ENCODE measurements at regions not wholly inside any gene's neighbourhood (a gene's known extent, or its start where the extent isn't known, plus 50 kb on each side); places are given as distances from the start of the nearest gene placed in this dataset.
"Not testable (repeated sequence)": the region's sequence is repeated elsewhere in the genome, so short reads cannot be mapped to it uniquely, and the experiment has no call there.

GRCh38 chr21:14814991-14815390 lies 249.8 kb downstream of the NRIP1 start:
- no peak for ATAC-seq (ENCODE audit: insufficient number of reproducible peaks, low FRiP score, low read depth)

DNA sequence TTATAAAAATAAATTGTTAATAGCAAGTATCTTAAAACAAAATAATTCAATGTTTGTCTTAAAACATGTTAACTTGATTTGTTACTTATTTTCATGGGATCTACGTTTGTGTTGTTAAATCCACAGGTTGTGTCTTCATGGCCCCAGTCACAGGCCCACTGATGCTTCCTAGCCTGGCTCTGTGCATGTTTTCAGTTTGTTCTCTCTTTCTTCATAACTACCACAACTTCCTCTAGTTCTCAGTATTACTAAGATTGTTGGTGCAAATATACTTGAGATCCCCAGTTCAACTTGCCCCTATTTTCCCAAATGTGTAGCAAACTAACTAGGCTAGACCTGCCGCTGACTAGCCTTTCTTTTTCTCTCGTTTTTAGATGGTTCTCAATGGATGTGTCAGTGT lies 250.5 kb downstream of the NRIP1 start:
- Histone ChIP-seq H3K9me3 (peaks cover 5% of the 10 kb centered on the region), H3K27me3 (replicated peaks; ENCODE audit: insufficient read depth) (no peaks in the 10 kb centered on the region), H3K4me1 (ENCODE audit: control insufficient read depth in 1 of 2, low read depth in 2 of 2) (no peaks in the 10 kb centered on the region), H3K4me3 (no peak overlapping the region), H3K36me3 (no peaks in the 10 kb centered on the region), H3K27ac (no peak overlapping the region)
- ATAC-seq (ENCODE audit: insufficient number of reproducible peaks, low FRiP score, low read depth) (no peak), DNase-seq (ENCODE audit: low spot score) (no peak)
- TF ChIP-seq, protein P1, sequence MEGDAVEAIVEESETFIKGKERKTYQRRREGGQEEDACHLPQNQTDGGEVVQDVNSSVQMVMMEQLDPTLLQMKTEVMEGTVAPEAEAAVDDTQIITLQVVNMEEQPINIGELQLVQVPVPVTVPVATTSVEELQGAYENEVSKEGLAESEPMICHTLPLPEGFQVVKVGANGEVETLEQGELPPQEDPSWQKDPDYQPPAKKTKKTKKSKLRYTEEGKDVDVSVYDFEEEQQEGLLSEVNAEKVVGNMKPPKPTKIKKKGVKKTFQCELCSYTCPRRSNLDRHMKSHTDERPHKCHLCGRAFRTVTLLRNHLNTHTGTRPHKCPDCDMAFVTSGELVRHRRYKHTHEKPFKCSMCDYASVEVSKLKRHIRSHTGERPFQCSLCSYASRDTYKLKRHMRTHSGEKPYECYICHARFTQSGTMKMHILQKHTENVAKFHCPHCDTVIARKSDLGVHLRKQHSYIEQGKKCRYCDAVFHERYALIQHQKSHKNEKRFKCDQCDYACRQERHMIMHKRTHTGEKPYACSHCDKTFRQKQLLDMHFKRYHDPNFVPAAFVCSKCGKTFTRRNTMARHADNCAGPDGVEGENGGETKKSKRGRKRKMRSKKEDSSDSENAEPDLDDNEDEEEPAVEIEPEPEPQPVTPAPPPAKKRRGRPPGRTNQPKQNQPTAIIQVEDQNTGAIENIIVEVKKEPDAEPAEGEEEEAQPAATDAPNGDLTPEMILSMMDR (IDR thresholded peaks at IDR 0.05), result no peak

More at GRCh38 chr21:14814991-14815390, 249.8 kb downstream of the NRIP1 start:
- Histone ChIP-seq H3K27me3 (replicated peaks; ENCODE audit: insufficient read depth) (no peaks in the 10 kb centered on the region), H3K9me3 (peaks cover 5% of the 10 kb centered on the region), H3K27ac (no peak overlapping the region), H3K36me3 (no peaks in the 10 kb centered on the region), H3K4me1 (ENCODE audit: control insufficient read depth in 1 of 2, low read depth in 2 of 2) (no peaks in the 10 kb centered on the region), H3K4me3 (no peak overlapping the region)
- no peak for DNase-seq (ENCODE audit: low spot score)
- TF ChIP-seq, protein P1 (IDR thresholded peaks at IDR 0.05), result no peak

DNA sequence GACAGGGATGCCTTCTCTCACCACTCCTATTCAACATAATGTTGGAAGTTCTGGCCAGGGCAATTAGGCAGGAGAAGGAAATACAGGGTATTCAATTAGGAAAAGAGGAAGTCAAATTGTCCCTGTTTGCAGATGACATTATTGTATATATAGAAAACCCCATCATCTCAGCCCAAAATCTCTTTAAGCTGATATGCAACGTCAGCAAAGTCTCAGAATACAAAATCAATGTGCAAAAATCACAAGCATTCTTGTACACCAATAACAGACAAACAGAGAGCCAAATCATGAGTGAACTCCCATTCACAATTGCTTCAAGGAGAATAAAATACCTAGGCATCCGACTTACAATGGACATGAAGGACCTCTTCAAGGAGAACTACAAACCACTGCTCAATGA lies 258.1 kb upstream of the SAMSN1 start:
- H3K4me3 ChIP-seq; H3K36me3 ChIP-seq; H3K4me1 ChIP-seq (ENCODE audit: control insufficient read depth in 1 of 2, low read depth in 2 of 2); H3K9me3 ChIP-seq; H3K27ac ChIP-seq; H3K27me3 ChIP-seq (replicated peaks; ENCODE audit: insufficient read depth); ATAC-seq (ENCODE audit: insufficient number of reproducible peaks, low FRiP score, low read depth); DNase-seq (ENCODE audit: low spot score): not testable (repeated sequence)

DNA sequence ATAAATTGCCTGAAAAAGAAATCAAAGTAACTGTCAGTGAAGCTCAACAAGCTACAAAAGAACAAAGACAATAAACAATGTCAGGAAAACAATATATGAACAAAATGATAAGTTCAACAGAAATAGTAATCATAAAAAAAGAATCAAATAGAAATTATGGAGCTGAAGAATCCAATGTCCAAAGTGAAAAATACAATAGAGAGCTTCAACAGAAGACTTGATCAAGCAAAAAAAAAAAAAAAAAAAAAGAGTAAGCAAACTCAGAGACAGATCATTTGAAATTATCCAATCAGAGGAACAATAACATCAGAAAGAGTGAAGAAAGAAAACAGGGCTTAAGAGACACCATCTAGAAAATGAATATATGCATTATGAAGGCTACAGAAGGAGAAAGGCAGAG lies 251.4 kb upstream of the SAMSN1 start:
- TF ChIP-seq, protein P1 (IDR thresholded peaks at IDR 0.05), result no peak
- no peak overlapping the region for H3K27ac ChIP-seq
- H3K4me1 ChIP-seq (ENCODE audit: control insufficient read depth in 1 of 2, low read depth in 2 of 2), result no peaks in the 10 kb centered on the region
- ATAC-seq (ENCODE audit: insufficient number of reproducible peaks, low FRiP score, low read depth) (no peak), DNase-seq (ENCODE audit: low spot score) (no peak)
- no peak overlapping the region for H3K4me3 ChIP-seq
- H3K27me3 ChIP-seq (replicated peaks; ENCODE audit: insufficient read depth), result no peaks in the 10 kb centered on the region
- H3K36me3 ChIP-seq, result no peaks in the 10 kb centered on the region
- peaks cover 21% of the 10 kb centered on the region for H3K9me3 ChIP-seq

- Histone ChIP-seq H3K4me3 (no peak overlapping the region), H3K36me3 (no peaks in the 10 kb centered on the region), H3K27me3 (replicated peaks; ENCODE audit: insufficient read depth) (no peaks in the 10 kb centered on the region), H3K27ac (no peak overlapping the region), H3K9me3 (no peaks in the 10 kb centered on the region), H3K4me1 (ENCODE audit: control insufficient read depth in 1 of 2, low read depth in 2 of 2) (no peaks in the 10 kb centered on the region)
- DNase-seq (ENCODE audit: low spot score) (no peak), ATAC-seq (ENCODE audit: insufficient number of reproducible peaks, low FRiP score, low read depth) (no peak)
- TF ChIP-seq, protein P1 (IDR thresholded peaks at IDR 0.05), result no peak
These were observed 241.2 kb upstream of the SAMSN1 start for GRCh38 chr21:14787312-14787711.

- no peak overlapping the region for H3K4me3 ChIP-seq
- no peaks in the 10 kb centered on the region for H3K27me3 ChIP-seq (replicated peaks; ENCODE audit: insufficient read depth)
- TF ChIP-seq, protein P1 (IDR thresholded peaks at IDR 0.05), result no peak
- ATAC-seq (ENCODE audit: insufficient number of reproducible peaks, low FRiP score, low read depth) (no peak), DNase-seq (ENCODE audit: low spot score) (no peak)
- H3K9me3 ChIP-seq, result no peaks in the 10 kb centered on the region
- H3K4me1 ChIP-seq (ENCODE audit: control insufficient read depth in 1 of 2, low read depth in 2 of 2), result no peaks in the 10 kb centered on the region
- H3K36me3 ChIP-seq, result no peaks in the 10 kb centered on the region
- H3K27ac ChIP-seq, result no peak overlapping the region
These were observed 239.6 kb upstream of the SAMSN1 start for GRCh38 chr21:14785679-14786078.
